GM18907 (cell line): ENCODE measurements at regions not wholly inside any gene's neighbourhood (a gene's known extent, or its start where the extent isn't known, plus 50 kb on each side); places are given as distances from the start of the nearest gene placed in this dataset.
A peak's percentile ranks its signal among the peaks of the same experiment; 100 is the strongest.
"Not testable (repeated sequence)": the region's sequence is repeated elsewhere in the genome, so short reads cannot be mapped to it uniquely, and the experiment has no call there.

Experiments used
- ATAC-seq: cut with Tn5 transposase; IDR thresholded peaks from one replicate; pipeline ENCODE4 v1.9.1; 2021; ENCODE audit warnings: mild to moderate bottlenecking, moderate library complexity; ENCODE audit not compliant: unreplicated experiment

DNA sequence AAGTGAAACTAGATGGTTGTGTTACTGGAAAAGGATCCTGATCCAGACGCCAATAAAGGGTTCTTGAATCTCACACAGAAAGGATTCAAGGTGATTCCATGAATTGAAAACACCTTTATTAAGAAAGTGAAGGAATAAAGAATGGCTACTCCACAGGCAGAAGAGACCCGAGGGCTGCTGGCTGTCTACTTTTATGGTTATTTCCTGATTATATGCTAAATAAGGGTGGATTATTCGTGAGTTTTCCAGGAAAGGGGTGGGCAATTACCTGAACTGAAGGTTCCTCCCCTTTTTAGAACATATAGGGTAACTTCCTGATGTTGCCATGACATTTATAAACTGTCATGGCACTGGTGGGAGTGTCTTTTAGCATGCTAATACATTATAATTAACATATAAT lies 50.9 kb upstream of the WARS2 start:
- no peak for ATAC-seq

- no peak for ATAC-seq
Observed at GRCh38 chr1:119204197-119204960, 63.9 kb upstream of the WARS2 start.

- no peak for ATAC-seq
Observed at GRCh38 chr1:119204961-119205357, 64.5 kb upstream of the WARS2 start.

DNA sequence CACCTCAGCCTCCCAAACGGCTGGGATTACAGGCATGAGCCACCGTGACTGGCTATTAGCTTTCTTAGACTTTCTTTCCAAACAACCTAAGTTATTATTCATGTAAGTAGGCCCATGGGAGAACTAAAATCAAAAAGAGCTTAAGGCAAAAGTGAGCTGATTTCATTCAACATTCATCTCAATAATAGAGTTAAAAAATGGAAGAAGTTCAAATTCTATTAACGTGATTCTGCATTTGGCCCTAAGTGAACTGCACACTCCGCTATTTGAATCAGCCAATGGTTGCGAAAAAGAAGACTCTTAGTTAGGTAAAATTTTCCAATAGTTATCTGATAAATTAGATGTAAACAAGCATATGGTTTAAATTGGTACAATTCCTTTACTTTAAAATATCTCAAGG lies 68.6 kb upstream of the WARS2 start:
- ATAC-seq, result no peak

GRCh38 chr1:119209596-119210295 lies 69.3 kb upstream of the WARS2 start:
- no peak for ATAC-seq

GRCh38 chr1:119210296-119210649 lies 69.8 kb upstream of the WARS2 start:
- no peak for ATAC-seq

GRCh38 chr1:119213213-119213612 lies 72.8 kb upstream of the WARS2 start:
- ATAC-seq, result not testable (repeated sequence)

DNA sequence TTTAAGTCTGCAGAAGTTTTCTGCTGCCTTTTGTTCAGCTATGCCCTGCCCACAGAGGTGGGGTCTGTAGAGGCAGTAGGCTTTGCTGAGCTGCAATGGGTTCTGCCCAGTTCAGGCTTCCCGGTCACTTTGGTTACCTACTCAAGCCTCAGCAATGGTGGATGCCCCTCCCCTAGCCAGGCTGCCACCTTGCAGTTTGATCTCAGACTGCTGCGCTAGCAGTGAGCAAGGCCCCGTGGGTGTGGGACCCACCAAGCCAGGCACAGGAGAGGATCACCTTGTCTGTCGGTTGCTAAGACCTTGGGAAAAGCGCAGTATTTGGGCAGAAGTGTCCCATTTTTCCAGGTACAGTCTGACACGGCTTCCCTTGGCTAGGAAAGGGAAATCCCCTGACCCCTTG lies 74.5 kb upstream of the WARS2 start:
- not testable (repeated sequence) for ATAC-seq

GRCh38 chr1:119217309-119217828 lies 76.9 kb upstream of the WARS2 start:
- ATAC-seq, result no peak

DNA sequence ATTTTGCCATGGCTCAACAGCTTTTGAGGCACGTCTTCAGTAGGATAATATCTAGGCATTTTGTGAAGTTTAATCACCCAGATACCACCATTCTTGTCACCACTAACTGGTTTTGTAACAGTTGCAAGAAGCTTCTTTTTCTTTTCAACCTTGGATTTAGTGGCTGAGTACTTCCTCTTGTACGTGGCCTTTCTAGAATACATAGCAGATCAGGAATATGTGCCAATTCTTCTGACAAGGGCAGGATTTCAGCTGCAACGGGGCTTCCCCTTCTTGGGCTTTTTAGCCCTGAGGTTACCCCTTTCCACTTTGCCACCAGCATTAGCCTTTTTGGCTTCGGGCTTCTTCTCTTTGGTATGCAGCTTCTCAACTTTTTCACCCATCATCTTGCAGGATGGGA lies 79.3 kb upstream of the WARS2 start:
- no peak for ATAC-seq

DNA sequence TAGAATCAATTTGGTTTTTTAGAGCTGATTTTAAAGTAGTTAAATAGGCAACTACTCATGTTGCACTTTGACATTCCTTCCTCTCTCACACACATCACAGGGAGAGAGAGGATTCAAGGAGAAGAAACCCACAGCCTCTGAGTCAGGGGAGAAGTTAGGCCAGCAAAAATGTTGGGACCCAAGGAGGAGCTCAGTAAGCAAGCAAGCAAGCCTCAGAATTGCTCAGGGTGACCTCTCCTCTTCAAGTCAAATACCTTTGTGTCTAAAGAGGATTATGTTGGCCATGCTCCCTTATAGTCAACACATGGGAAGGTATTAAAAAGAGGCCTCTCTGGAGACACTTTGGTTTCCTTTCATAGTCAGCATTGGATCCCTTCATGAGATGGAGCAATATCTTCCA lies 80.5 kb upstream of the WARS2 start:
- ATAC-seq, result no peak

- peak; percentile 72 for ATAC-seq
Observed at GRCh38 chr1:119222271-119222670, 81.8 kb upstream of the WARS2 start.

DNA sequence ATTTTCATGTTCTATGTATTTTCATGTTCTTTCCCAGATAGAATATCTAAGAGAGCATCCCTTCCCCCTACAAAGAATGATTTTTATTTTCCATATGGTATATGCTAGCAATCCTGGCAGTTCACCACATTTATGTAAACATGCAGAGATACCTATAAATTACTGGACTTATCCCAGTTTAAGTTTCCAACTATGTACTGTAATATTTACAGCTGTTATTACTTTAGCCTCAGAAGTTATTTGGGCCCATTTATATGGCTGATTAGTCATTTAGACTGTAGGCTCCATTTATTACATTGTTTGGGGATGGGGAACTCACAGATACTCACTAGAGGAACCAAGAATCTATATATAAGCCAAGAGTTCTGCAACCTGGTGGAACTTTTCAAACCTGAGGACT lies 84.8 kb upstream of the WARS2 start:
- ATAC-seq, result no peak

DNA sequence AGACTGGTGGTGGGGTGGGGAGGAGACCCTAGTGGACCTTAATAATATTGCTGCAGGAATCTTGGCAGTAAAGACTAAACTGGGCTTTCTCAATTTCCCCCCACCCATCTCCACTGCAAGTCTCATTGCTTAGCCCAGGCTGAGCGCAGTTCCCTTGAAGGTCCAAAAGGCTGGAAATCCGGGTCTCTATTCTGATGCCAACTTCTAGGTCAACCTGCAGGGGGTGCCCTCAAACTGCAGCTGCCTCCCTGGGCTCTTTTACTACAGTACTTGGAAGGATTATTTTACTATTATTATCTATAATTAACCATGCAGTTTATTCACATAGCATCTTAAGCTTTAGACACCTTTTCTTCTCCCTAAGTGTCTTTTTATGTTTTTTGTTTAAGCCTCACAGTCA lies 85.4 kb upstream of the WARS2 start:
- ATAC-seq, result no peak

GRCh38 chr1:119226321-119226720 lies 85.9 kb upstream of the WARS2 start:
- ATAC-seq, result no peak

GRCh38 chr1:119226913-119227312 lies 86.5 kb upstream of the WARS2 start:
- no peak for ATAC-seq

- no peak for ATAC-seq
Observed at GRCh38 chr1:119227456-119227855, 87.0 kb upstream of the WARS2 start.

DNA sequence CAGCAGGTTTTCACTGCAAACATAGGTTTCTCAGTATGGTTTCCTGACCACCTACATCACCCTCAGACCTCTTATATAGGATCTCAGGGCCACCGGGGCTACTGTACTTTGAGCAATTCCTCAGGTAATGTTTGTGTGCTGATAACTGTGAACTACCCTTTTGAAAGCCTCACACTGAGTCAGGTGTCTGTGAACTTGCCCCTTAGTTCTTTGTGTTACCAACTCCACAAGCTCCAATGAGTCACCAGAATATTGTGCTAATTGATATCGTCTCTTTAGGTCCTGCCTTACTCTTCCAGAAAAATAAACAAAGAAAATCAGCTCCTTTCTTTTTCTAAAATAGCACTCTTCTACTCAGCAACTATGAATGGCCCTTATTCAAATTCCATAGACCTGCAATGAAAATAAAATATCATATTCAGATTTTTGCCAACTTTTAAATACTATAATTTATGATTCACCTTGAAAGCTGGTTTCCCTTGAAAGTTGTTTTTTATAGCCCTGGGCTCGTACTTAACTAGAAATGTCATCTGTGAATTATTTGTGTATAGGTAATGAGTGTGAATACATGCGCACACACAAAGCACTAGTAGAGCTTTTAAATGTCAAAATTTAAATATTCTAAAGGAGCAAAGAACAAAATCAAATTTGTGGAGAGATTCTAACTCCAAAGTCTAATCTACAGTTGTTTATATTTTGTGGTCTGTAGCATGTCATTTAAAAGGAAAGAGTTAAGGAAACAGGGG lies 88.1 kb upstream of the WARS2 start:
- ATAC-seq, result no peak

GRCh38 chr1:119235120-119235519 lies 94.7 kb upstream of the WARS2 start:
- no peak for ATAC-seq

DNA sequence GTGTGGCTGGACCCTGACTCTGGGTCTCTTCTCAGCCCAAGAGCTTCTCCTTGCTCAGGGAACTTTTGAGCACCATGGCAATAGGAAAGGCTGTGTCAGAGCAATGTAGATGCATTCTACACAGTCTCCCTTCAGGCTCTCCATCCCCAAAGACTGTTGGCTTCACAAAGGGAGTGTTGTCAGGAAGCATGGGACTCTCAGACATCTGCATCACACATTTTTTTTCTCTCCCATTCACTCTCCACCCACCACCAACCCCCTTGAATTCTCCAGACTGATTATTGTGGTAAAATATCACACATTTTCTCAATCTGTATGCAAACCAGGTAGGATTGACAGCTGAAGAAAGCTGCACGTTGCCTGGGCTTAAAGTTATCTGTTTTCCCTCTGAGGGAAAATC lies 105.4 kb upstream of the WARS2 start:
- no peak for ATAC-seq

- ATAC-seq, result no peak
Observed at GRCh38 chr1:119249283-119249682, 108.8 kb upstream of the WARS2 start.

DNA sequence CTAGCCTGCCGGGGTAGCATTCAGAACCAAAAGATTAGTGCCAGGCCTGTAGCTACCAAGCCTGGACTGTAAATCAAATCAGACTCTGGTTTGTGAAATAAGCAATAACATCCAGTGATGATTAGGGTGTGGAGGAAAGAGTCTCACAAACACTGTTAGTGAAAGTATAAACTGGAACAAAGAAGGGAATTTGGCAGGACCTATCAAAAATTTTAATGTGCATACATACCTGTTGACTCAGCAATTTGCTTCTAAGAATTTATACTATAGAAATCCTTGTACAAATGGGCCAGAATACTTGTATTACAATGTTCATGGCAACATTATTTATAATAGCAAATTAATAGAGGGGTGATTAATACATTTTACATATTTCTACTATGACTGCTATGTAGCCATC lies 109.8 kb upstream of the WARS2 start:
- ATAC-seq, result no peak
